Mesendoderm (in vitro differentiated cells): ENCODE measurements at regions not wholly inside any gene's neighbourhood (a gene's known extent, or its start where the extent isn't known, plus 50 kb on each side); places are given as distances from the start of the nearest gene placed in this dataset.

Experiments used
- DNase-seq: peaks from one replicate; pipeline ENCODE4 v3.0.0; 2013
- H2AK5ac ChIP-seq: 2 replicates; pipeline ENCODE4 v1.6.1; 2013; ENCODE audit warnings: low read length, inconsistent platforms
- H2BK120ac ChIP-seq: 2 replicates; pipeline ENCODE4 v1.6.1; 2013; ENCODE audit warnings: low read depth, mild to moderate bottlenecking, low read length, moderate library complexity, mixed read lengths
- H2BK15ac ChIP-seq: replicated peaks from 2 replicates; pipeline ENCODE4 v1.6.1; 2013; ENCODE audit warnings: low read depth, mild to moderate bottlenecking, moderate library complexity
- H2BK5ac ChIP-seq: 2 replicates; pipeline ENCODE4 v1.6.1; 2013; ENCODE audit warnings: low read length, inconsistent platforms
- H3K18ac ChIP-seq: 2 replicates; pipeline ENCODE4 v1.6.1; 2013; ENCODE audit warnings: mild to moderate bottlenecking, low read length, mixed read lengths
- H3K23ac ChIP-seq: one replicate; pipeline ENCODE4 v1.6.1; 2013; ENCODE audit warnings: low read length
- H3K27ac ChIP-seq: 2 replicates; pipeline ENCODE4 v1.5.1; 2013; ENCODE audit warnings: low read depth, mild to moderate bottlenecking, inconsistent platforms, low read length, moderate library complexity
- H3K27me3 ChIP-seq: 2 replicates; pipeline ENCODE4 v1.6.1; 2013; ENCODE audit warnings: low read length, control low read depth, mild to moderate bottlenecking, inconsistent platforms; ENCODE audit not compliant: insufficient read depth, poor library complexity
- H3K36me3 ChIP-seq: 2 replicates; pipeline ENCODE4 v1.6.1; 2013; ENCODE audit warnings: low read length, inconsistent platforms; ENCODE audit not compliant: control insufficient read depth, insufficient read depth
- H3K4ac ChIP-seq: one replicate; pipeline ENCODE4 v1.6.1; 2013; ENCODE audit warnings: low read depth, mild to moderate bottlenecking, low read length, moderate library complexity
- H3K4me1 ChIP-seq: 2 replicates; pipeline ENCODE4 v1.6.1; 2013; ENCODE audit warnings: low read depth, low read length, inconsistent platforms; ENCODE audit not compliant: control insufficient read depth
- H3K4me2 ChIP-seq: 2 replicates; pipeline ENCODE4 v1.6.1; 2013; ENCODE audit warnings: low read length
- H3K4me3 ChIP-seq: 2 replicates; pipeline ENCODE4 v1.5.1; 2013; ENCODE audit warnings: mild to moderate bottlenecking, low read length
- H3K56ac ChIP-seq: one replicate; pipeline ENCODE4 v1.6.1; 2013; ENCODE audit warnings: low read length
- H3K79me1 ChIP-seq: 2 replicates; pipeline ENCODE4 v1.6.1; 2013; ENCODE audit warnings: low read length, inconsistent platforms
- H3K79me2 ChIP-seq: 2 replicates; pipeline ENCODE4 v1.6.1; 2013; ENCODE audit warnings: mild to moderate bottlenecking, low read length; ENCODE audit not compliant: control insufficient read depth, insufficient read depth
- H3K9ac ChIP-seq: 2 replicates; pipeline ENCODE4 v1.6.1; 2013; ENCODE audit warnings: low read length, inconsistent platforms
- H4K5ac ChIP-seq: one replicate; pipeline ENCODE4 v1.6.1; 2013; ENCODE audit warnings: low read length
- H4K8ac ChIP-seq: one replicate; pipeline ENCODE4 v1.6.1; 2013; ENCODE audit warnings: low read depth, mild to moderate bottlenecking, control low read depth, low read length, moderate library complexity
- WGBS: extraction: QIAGEN DNeasy Blood & Tissue Kit; methylation state at CpG from one replicate; pipeline ENCODE4 v1.1.7; 2013; ENCODE audit warnings: low lambda C conversion rate, missing lambda C conversion rate; ENCODE audit not compliant: insufficient coverage; ENCODE audit errors: extremely low coverage; 5-methylcytosine and 5-hydroxymethylcytosine counted together

GRCh38 chr2:8490166-8490721 lies 191.6 kb upstream of the ID2 start:
- Histone ChIP-seq H4K8ac (no peak overlapping the region), H3K4me1 (no peaks in the 10 kb centered on the region), H3K23ac (no peak overlapping the region), H3K27me3 (no peaks in the 10 kb centered on the region), H3K79me2 (no peaks in the 10 kb centered on the region), H3K36me3 (no peaks in the 10 kb centered on the region), H3K56ac (no peak overlapping the region), H3K18ac (no peak overlapping the region), H3K27ac (no peak overlapping the region), H2AK5ac (no peak overlapping the region), H3K4me3 (no peak overlapping the region), H4K5ac (no peak overlapping the region), H3K79me1 (no peaks in the 10 kb centered on the region), H3K9ac (no peak overlapping the region), H3K4ac (no peak overlapping the region), H2BK15ac (no peak overlapping the region), H3K4me2 (no peak overlapping the region), H2BK5ac (no peak overlapping the region), H2BK120ac (no peak overlapping the region)
- WGBS: no CpG with 5 or more reads among the region's 2 CpGs
- no peak for DNase-seq

DNA sequence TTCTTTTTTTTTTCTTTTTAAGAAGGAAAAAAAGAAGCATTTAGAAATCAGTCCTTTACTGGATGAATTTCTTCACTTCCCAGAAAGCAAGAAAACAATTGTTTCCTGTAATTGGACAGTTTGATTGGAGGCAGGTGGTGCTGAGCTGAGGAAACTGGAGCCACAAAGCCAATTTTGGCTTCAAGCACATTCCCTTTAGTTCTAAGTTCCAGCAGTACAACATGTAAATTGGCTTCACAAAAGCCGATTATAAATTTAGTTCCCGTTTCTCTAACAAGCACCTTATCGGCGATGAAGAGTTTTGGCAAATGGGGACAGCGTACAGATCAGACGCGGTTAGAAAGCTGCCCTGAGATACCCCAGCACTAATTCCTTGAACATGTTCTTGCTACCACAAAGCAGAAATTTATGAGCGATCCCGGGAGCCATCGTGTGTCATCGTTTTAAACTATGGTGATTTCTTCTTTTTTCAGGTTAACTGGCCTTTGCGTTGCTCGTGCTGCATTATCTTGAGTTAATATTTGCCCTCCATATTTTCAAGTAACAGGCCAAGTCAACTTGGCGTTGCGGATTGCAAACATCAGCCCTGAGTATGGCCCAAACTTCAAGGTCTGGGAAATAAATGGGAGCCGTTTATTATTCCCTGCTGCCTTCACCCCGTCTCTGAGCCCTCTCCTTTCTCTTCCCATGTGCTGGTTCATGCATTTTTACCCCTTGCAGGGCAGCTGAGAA lies 190.4 kb upstream of the ID2 start:
- no peak overlapping the region for H2AK5ac ChIP-seq
- no peak overlapping the region for H3K9ac ChIP-seq
- H2BK15ac ChIP-seq: no peak overlapping the region
- H3K18ac ChIP-seq: no peak overlapping the region
- no peak overlapping the region for H3K56ac ChIP-seq
- no peak overlapping the region for H2BK5ac ChIP-seq
- DNase-seq: no peak
- no peaks in the 10 kb centered on the region for H3K79me2 ChIP-seq
- H3K79me1 ChIP-seq: no peaks in the 10 kb centered on the region
- no peak overlapping the region for H4K8ac ChIP-seq
- H3K23ac ChIP-seq: no peak overlapping the region
- no peaks in the 10 kb centered on the region for H3K4me1 ChIP-seq
- H3K27ac ChIP-seq: no peak overlapping the region
- no peak overlapping the region for H3K4me2 ChIP-seq
- H4K5ac ChIP-seq: no peak overlapping the region
- no peak overlapping the region for H2BK120ac ChIP-seq
- WGBS: no CpG with 5 or more reads among the region's 17 CpGs
- H3K27me3 ChIP-seq: no peaks in the 10 kb centered on the region
- no peak overlapping the region for H3K4me3 ChIP-seq
- H3K36me3 ChIP-seq: no peaks in the 10 kb centered on the region
- no peak overlapping the region for H3K4ac ChIP-seq

DNA sequence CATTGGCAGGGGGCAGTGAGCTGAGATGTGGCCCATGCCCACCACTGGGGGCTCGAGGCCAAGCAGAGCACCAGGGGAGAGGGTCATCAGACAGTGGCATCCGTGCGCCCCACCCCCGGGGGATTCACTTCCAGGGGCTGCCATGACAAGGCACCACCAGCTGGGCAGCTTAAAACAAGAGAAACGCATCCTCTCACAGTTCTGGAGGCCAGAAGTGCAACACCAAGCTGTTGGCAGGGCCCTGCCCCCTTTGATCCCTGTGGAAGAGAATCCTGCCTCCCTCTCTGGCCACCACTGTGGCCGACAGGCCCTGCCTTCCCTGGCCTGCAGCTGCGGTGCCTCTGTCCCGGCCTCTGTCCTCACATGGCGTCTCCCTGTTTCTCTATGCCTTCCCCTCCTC lies 187.7 kb upstream of the ID2 start:
- Histone ChIP-seq H2BK15ac (no peak overlapping the region), H4K8ac (no peak overlapping the region), H3K56ac (no peak overlapping the region), H3K4me1 (no peaks in the 10 kb centered on the region), H3K79me1 (no peaks in the 10 kb centered on the region), H3K4ac (no peak overlapping the region), H2AK5ac (no peak overlapping the region), H3K36me3 (no peaks in the 10 kb centered on the region), H2BK120ac (no peak overlapping the region), H3K4me2 (no peak overlapping the region), H4K5ac (no peak overlapping the region), H3K79me2 (no peaks in the 10 kb centered on the region), H3K9ac (no peak overlapping the region), H3K27me3 (no peaks in the 10 kb centered on the region), H3K23ac (no peak overlapping the region), H3K18ac (no peak overlapping the region), H2BK5ac (no peak overlapping the region), H3K27ac (no peak overlapping the region), H3K4me3 (no peak overlapping the region)
- no CpG with 5 or more reads among the region's 9 CpGs for WGBS
- DNase-seq: no peak

DNA sequence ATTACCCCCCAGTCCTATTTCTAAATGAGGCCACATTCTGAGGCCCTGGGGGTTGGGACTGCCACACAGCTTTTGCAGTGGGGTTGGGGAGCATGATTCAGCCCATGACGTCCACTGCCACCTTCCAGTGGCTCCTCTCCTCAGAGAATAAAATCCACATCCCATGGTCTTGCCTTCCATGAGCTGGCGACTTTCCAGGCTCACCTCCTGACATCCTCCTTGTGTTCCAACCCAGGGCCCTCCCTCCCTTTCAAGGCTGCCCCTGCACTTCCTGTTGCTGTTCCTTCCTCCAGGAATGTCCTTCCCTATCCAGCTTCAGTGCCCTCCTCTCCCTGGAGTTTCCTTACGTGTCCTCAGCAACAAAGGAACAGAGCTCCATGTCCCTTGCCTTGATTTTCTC lies 187.3 kb upstream of the ID2 start:
- no CpG with 5 or more reads among the region's 3 CpGs for WGBS
- H3K4me1 ChIP-seq: no peaks in the 10 kb centered on the region

DNA sequence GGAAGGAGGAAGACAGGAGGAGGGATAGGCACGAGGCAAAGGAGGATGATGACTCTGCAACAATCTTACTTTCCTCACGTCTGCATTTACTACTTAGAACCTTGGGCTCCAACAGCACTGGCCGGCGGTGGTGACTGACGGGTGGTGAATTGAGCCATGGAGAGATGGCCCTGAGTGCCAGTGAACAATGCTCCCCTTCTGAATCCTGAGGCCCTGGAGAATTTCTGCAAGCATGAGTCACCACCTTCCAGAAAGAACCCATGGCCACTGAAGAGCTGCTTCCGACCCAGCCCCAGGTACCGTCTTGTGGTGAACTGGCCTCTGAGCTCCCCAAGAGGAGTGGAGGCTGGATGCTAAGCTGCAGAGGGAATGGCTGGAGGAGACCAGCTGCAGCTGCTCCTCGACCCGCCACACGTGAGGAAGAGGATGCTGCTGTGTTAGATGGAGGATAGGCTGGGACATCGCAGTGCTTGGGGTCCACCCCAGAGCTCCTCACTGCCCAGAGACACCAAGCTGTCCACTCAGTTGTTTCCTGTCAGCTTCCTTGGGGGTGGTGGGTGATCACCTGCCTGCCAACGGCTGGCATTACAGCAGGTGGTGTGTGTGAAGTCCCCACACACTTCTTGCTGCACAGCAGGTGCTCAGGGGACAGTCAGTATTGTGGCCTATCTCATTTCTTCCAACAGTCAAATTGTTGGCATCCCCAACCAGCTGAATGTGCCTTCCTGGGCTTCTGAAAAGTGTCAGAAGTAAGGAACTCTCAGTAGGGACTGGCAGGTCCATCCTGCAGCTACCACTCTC lies 186.5 kb upstream of the ID2 start:
- H4K5ac ChIP-seq: no peak overlapping the region
- no peak for DNase-seq
- H3K4me1 ChIP-seq: no peaks in the 10 kb centered on the region

More for the DNA sequence above, 187.3 kb upstream of the ID2 start:
- Histone ChIP-seq H3K4me3 (no peak overlapping the region), H3K36me3 (no peaks in the 10 kb centered on the region), H3K4me2 (no peak overlapping the region), H3K9ac (no peak overlapping the region), H3K79me1 (no peaks in the 10 kb centered on the region), H3K18ac (no peak overlapping the region), H4K5ac (no peak overlapping the region), H2AK5ac (no peak overlapping the region), H3K23ac (no peak overlapping the region), H2BK120ac (no peak overlapping the region), H3K27ac (no peak overlapping the region), H3K27me3 (no peaks in the 10 kb centered on the region), H3K4ac (no peak overlapping the region), H3K56ac (no peak overlapping the region), H2BK15ac (no peak overlapping the region), H4K8ac (no peak overlapping the region), H3K79me2 (no peaks in the 10 kb centered on the region), H2BK5ac (no peak overlapping the region)
- DNase-seq: no peak

More for the DNA sequence above, 186.5 kb upstream of the ID2 start:
- Histone ChIP-seq H2AK5ac (no peak overlapping the region), H3K27ac (no peak overlapping the region), H2BK120ac (no peak overlapping the region), H3K4me3 (no peak overlapping the region), H3K9ac (no peak overlapping the region), H3K36me3 (no peaks in the 10 kb centered on the region), H3K79me2 (no peaks in the 10 kb centered on the region), H3K27me3 (no peaks in the 10 kb centered on the region), H3K4ac (no peak overlapping the region), H3K18ac (no peak overlapping the region), H3K4me2 (no peak overlapping the region), H2BK5ac (no peak overlapping the region), H4K8ac (no peak overlapping the region), H3K23ac (no peak overlapping the region), H3K79me1 (no peaks in the 10 kb centered on the region), H3K56ac (no peak overlapping the region), H2BK15ac (no peak overlapping the region)
- no CpG with 5 or more reads among the region's 12 CpGs for WGBS
